ENCODE measurements at regions not wholly inside any gene's neighbourhood (a gene's known extent, or its start where the extent isn't known, plus 50 kb on each side); places are given as distances from the start of the nearest gene placed in this dataset.
A peak's percentile ranks its signal among the peaks of the same experiment; 100 is the strongest.

DNA sequence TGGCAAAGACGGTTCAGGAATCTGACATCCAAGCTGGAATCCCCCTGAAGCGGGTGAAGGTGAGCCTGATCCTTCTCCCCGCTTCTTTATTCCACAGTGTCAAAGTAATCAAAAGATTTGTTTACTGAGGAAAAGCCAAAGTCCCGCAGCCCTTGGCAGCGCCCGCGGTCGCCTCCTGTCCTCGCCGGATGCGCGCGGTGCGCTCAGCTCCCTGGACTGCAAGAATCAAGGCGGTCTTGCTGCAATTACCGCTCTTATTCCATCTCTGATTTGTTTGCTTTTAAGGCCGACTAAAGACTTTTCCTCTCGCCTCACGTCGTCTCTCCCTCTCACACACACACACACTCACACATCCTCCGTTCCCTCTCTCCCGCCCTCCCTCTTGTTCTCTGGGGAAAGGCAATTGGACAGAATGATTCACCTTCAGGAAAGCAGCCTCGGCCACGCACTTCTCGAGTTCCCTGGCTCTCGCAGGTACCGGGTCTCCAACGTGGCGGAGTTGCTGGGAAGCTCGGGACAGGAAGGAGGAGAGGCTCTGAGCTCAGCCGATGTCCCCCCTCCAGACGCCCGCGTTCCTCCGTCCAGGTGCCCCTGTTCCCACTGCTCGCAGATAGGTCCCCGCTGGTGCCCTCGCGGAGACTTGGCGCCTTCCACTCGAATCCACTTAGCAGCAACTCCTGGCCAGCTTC, 68.6 kb upstream of the USP15 start:
- peak overlapping the region; percentile 90 for H2AFZ ChIP-seq (ENCODE audit: insufficient read depth, low read depth, low read length, poor library complexity, severe bottlenecking)
- H3K4me1 ChIP-seq (ENCODE audit: control insufficient read depth in 1 of 2, insufficient read depth in 2 of 2, low read length in 2 of 2) = peaks cover 26 to 31% of the 10 kb centered on the region in 2 donors
- DNase-seq = no peak
- no peaks in the 10 kb centered on the region for H4K20me1 ChIP-seq (ENCODE audit: insufficient read depth, low read length)
- no peaks in the 10 kb centered on the region for H3K9me3 ChIP-seq (replicated peaks in 1 of 2; ENCODE audit: control insufficient read depth in 1 of 2, insufficient read depth in 1 of 2, low read length in 2 of 2)
- H3K9ac ChIP-seq (ENCODE audit: insufficient read depth, low read length, poor library complexity, severe bottlenecking) = peak overlapping the region; percentile 55
- Mint-ChIP-seq H3K36me3 (peaks cover 5 to 8% of the 10 kb centered on the region in 2 donors), H3K9me3 (peaks cover 0 to 15% (median 3%) of the 10 kb centered on the region in 7 donors), H3K27ac (peak overlapping the region in 2 of 7 donors; percentile 12 to 31), H3K4me3 (peak overlapping the region; percentile 86 to 99), H3K4me1 (peaks cover 43% of the 10 kb centered on the region), H3K27me3 (ENCODE audit: low read depth in 3 of 3) (peaks cover 28 to 30% (median 28%) of the 10 kb centered on the region in 3 donors)
- peak overlapping the region; percentile 38 to 87 (median 51) for H3K4me3 ChIP-seq (replicated peaks in 1 of 3; ENCODE audit: low read depth in 2 of 3, low read length in 3 of 3)
- no peaks in the 10 kb centered on the region for H3K36me3 ChIP-seq (replicated peaks in 1 of 2; ENCODE audit: control insufficient read depth in 1 of 2, insufficient read depth in 2 of 2, low read length in 2 of 2)
- H3K4me2 ChIP-seq (replicated peaks; ENCODE audit: extremely low read depth, low read length, poor library complexity, severe bottlenecking) = peak overlapping the region; percentile 100
- no peak for TF ChIP-seq CTCF (IDR thresholded peaks at IDR 0.05)
- peaks cover 13 to 34% of the 10 kb centered on the region in 2 donors for H3K27me3 ChIP-seq (ENCODE audit: control insufficient read depth in 2 of 2, insufficient read depth in 2 of 2, low read length in 2 of 2)
- intact Hi-C loops (cut with micrococcal nuclease) = no loop called here
- no peak overlapping the region for H3K27ac ChIP-seq (ENCODE audit: low read depth in 1 of 2, low read length in 2 of 2)
- under 1% methylated on average over 33 of the region's 41 CpGs for WGBS (ENCODE audit: insufficient coverage)
- H3K79me2 ChIP-seq (ENCODE audit: insufficient read depth, low read length) = no peaks in the 10 kb centered on the region

DNA sequence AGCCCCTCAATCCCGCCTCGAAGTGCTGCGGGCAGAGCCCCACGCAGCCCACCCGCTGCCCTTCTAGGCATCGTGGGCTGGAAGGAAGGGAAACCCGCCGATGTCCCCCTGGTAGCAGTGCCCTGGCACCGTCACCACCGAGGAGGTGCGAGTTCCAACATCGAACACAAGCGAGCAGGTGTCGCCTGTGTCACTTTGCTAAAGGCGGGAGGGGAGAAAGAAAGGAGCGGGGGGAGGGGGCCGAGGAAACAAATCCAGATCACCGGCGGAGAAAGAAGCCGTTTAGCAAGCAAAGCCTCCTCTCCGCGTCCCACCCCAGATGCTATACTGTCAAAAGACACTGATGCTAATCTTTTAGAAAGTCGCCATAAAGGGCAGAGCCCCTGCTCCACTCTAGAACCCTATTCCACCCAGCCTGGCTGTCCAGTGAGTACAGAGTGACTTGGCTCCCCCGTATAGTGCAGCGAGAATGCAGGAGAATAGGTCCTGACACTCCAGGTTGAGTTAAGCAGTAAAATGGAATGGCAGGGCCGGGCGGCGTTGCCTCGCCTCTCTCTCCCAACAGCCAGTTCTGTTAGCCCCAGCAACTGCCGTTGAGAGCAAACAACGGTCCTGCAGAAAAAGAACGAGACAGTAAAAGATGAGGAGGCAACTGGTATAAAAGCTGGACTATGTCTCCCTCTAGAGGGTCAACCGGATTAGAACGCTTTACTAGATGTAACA, 67.9 kb upstream of the USP15 start:
- WGBS (ENCODE audit: insufficient coverage) = 0% methylated on average over 14 of the region's 34 CpGs
- Mint-ChIP-seq H3K9me3 (peaks cover 0 to 15% (median 3%) of the 10 kb centered on the region in 7 donors), H3K4me1 (peaks cover 43% of the 10 kb centered on the region), H3K27me3 (ENCODE audit: low read depth in 3 of 3) (peaks cover 28 to 30% (median 28%) of the 10 kb centered on the region in 3 donors), H3K36me3 (peaks cover 5 to 8% of the 10 kb centered on the region in 2 donors), H3K27ac (peak overlapping the region in 3 of 7 donors; percentile 10 to 14 (median 12)), H3K4me3 (peak overlapping the region; percentile 86 to 99)
- peak overlapping the region; percentile 55 for H3K9ac ChIP-seq (ENCODE audit: insufficient read depth, low read length, poor library complexity, severe bottlenecking)
- no peaks in the 10 kb centered on the region for H4K20me1 ChIP-seq (ENCODE audit: insufficient read depth, low read length)
- intact Hi-C loops (cut with micrococcal nuclease) = no loop called here
- H3K4me2 ChIP-seq (replicated peaks; ENCODE audit: extremely low read depth, low read length, poor library complexity, severe bottlenecking) = peak overlapping the region; percentile 100
- H3K9me3 ChIP-seq (replicated peaks in 1 of 2; ENCODE audit: control insufficient read depth in 1 of 2, insufficient read depth in 1 of 2, low read length in 2 of 2) = no peaks in the 10 kb centered on the region
- H3K4me3 ChIP-seq (replicated peaks in 1 of 3; ENCODE audit: low read depth in 2 of 3, low read length in 3 of 3) = peak overlapping the region; percentile 38 to 87 (median 51)
- H3K27ac ChIP-seq (ENCODE audit: low read depth in 1 of 2, low read length in 2 of 2) = no peak overlapping the region
- H3K79me2 ChIP-seq (ENCODE audit: insufficient read depth, low read length) = no peaks in the 10 kb centered on the region
- peak overlapping the region; percentile 90 for H2AFZ ChIP-seq (ENCODE audit: insufficient read depth, low read depth, low read length, poor library complexity, severe bottlenecking)
- peaks cover 26 to 31% of the 10 kb centered on the region in 2 donors for H3K4me1 ChIP-seq (ENCODE audit: control insufficient read depth in 1 of 2, insufficient read depth in 2 of 2, low read length in 2 of 2)
- peak; percentile 66 to 82 (median 67) for DNase-seq
- peak; percentile 79 for TF ChIP-seq CTCF (IDR thresholded peaks at IDR 0.05)
- H3K36me3 ChIP-seq (replicated peaks in 1 of 2; ENCODE audit: control insufficient read depth in 1 of 2, insufficient read depth in 2 of 2, low read length in 2 of 2) = no peaks in the 10 kb centered on the region
- peaks cover 13 to 34% of the 10 kb centered on the region in 2 donors for H3K27me3 ChIP-seq (ENCODE audit: control insufficient read depth in 2 of 2, insufficient read depth in 2 of 2, low read length in 2 of 2)

All from CD14-positive monocyte (primary cell).